HUES64 (cell line): ENCODE measurements at regions not wholly inside any gene's neighbourhood (a gene's known extent, or its start where the extent isn't known, plus 50 kb on each side); places are given as distances from the start of the nearest gene placed in this dataset.
"Not testable (repeated sequence)": the region's sequence is repeated elsewhere in the genome, so short reads cannot be mapped to it uniquely, and the experiment has no call there.

Source experiments
- H3K27ac ChIP-seq: 2 replicates; pipeline ENCODE4 v1.7.0; 2013; ENCODE audit warnings: low read depth, low read length, inconsistent platforms
- H3K27me3 ChIP-seq: 2 replicates; pipeline ENCODE4 v1.6.1; 2013; ENCODE audit warnings: mild to moderate bottlenecking, low read length; ENCODE audit not compliant: insufficient read depth
- H3K36me3 ChIP-seq: 2 replicates; pipeline ENCODE4 v1.6.1; 2013; ENCODE audit warnings: mild to moderate bottlenecking, low read length; ENCODE audit not compliant: insufficient read depth
- H3K4me1 ChIP-seq: 2 replicates; pipeline ENCODE4 v1.6.1; 2013; ENCODE audit warnings: mild to moderate bottlenecking, low read length, moderate library complexity; ENCODE audit not compliant: insufficient read depth
- H3K4me3 ChIP-seq: 2 replicates; pipeline ENCODE4 v1.5.1; 2013; ENCODE audit warnings: mild to moderate bottlenecking, low read length, moderate library complexity
- H3K9ac ChIP-seq: 2 replicates; pipeline ENCODE4 v1.6.1; 2013; ENCODE audit warnings: mild to moderate bottlenecking, low read depth, low read length
- H3K9me3 ChIP-seq: 2 replicates; pipeline ENCODE4 v1.6.1; 2013; ENCODE audit warnings: low read depth, low read length; ENCODE audit not compliant: insufficient read depth
- WGBS: fragments of 150-250, 120-280 bp; methylation state at CpG from one replicate; pipeline ENCODE4 v1.1.7; 2013; ENCODE audit warnings: missing lambda C conversion rate; 5-methylcytosine and 5-hydroxymethylcytosine counted together

GRCh38 chr17:77843255-77843895, 115.1 kb upstream of the TNRC6C start:
- not testable (repeated sequence) for H3K9ac ChIP-seq, H3K27me3 ChIP-seq, H3K9me3 ChIP-seq, H3K4me1 ChIP-seq, H3K27ac ChIP-seq, H3K36me3 ChIP-seq, H3K4me3 ChIP-seq
- WGBS, result 90% methylated on average over 13 of the region's 13 CpGs

GRCh38 chr17:77843896-77844295, 114.6 kb upstream of the TNRC6C start:
- 84% methylated on average over 2 of the region's 2 CpGs for WGBS
- H3K9ac ChIP-seq, result no peak overlapping the region
- H3K4me3 ChIP-seq, result no peak overlapping the region
- no peaks in the 10 kb centered on the region for H3K27me3 ChIP-seq
- H3K36me3 ChIP-seq, result no peaks in the 10 kb centered on the region
- H3K27ac ChIP-seq, result no peak overlapping the region
- H3K4me1 ChIP-seq, result no peaks in the 10 kb centered on the region
- H3K9me3 ChIP-seq, result no peaks in the 10 kb centered on the region

- no peak overlapping the region for H3K4me3 ChIP-seq
- H3K9ac ChIP-seq, result no peak overlapping the region
- H3K27ac ChIP-seq, result no peak overlapping the region
- no peaks in the 10 kb centered on the region for H3K9me3 ChIP-seq
- H3K27me3 ChIP-seq, result no peaks in the 10 kb centered on the region
- 94% methylated on average over 11 of the region's 11 CpGs for WGBS
- H3K36me3 ChIP-seq, result no peaks in the 10 kb centered on the region
- H3K4me1 ChIP-seq, result no peaks in the 10 kb centered on the region
Measured at GRCh38 chr17:77844681-77845080, 113.8 kb upstream of the TNRC6C start.

GRCh38 chr17:77845541-77846225, 112.8 kb upstream of the TNRC6C start:
- H3K4me3 ChIP-seq, result no peak overlapping the region
- 86% methylated on average over 19 of the region's 19 CpGs for WGBS
- H3K9me3 ChIP-seq, result no peaks in the 10 kb centered on the region
- no peak overlapping the region for H3K9ac ChIP-seq
- no peak overlapping the region for H3K27ac ChIP-seq
- H3K4me1 ChIP-seq, result no peaks in the 10 kb centered on the region
- no peaks in the 10 kb centered on the region for H3K27me3 ChIP-seq
- no peaks in the 10 kb centered on the region for H3K36me3 ChIP-seq

- 94% methylated on average over 4 of the region's 5 CpGs for WGBS
- no peak overlapping the region for H3K9ac ChIP-seq
- no peaks in the 10 kb centered on the region for H3K36me3 ChIP-seq
- no peaks in the 10 kb centered on the region for H3K27me3 ChIP-seq
- H3K4me3 ChIP-seq, result no peak overlapping the region
- no peaks in the 10 kb centered on the region for H3K4me1 ChIP-seq
- no peaks in the 10 kb centered on the region for H3K9me3 ChIP-seq
- no peak overlapping the region for H3K27ac ChIP-seq
Measured at GRCh38 chr17:77846531-77847085, 111.9 kb upstream of the TNRC6C start.

GRCh38 chr17:77847221-77848085, 111.0 kb upstream of the TNRC6C start:
- Histone ChIP-seq H3K27ac (no peak overlapping the region), H3K4me3 (no peak overlapping the region), H3K9me3 (no peaks in the 10 kb centered on the region), H3K4me1 (no peaks in the 10 kb centered on the region), H3K36me3 (no peaks in the 10 kb centered on the region), H3K9ac (no peak overlapping the region), H3K27me3 (no peaks in the 10 kb centered on the region)
- WGBS, result 90% methylated on average over 20 of the region's 20 CpGs

- Histone ChIP-seq H3K4me3 (no peak overlapping the region), H3K36me3 (no peaks in the 10 kb centered on the region), H3K27ac (no peak overlapping the region), H3K9ac (no peak overlapping the region), H3K27me3 (no peaks in the 10 kb centered on the region), H3K9me3 (no peaks in the 10 kb centered on the region), H3K4me1 (no peaks in the 10 kb centered on the region)
- WGBS, result 88% methylated on average over 12 of the region's 12 CpGs
Measured at GRCh38 chr17:77848257-77848656, 110.2 kb upstream of the TNRC6C start.

- H3K9me3 ChIP-seq, result no peaks in the 10 kb centered on the region
Measured at GRCh38 chr17:77849239-77849638, 109.3 kb upstream of the TNRC6C start.

GRCh38 chr17:77851921-77852320, 106.6 kb upstream of the TNRC6C start:
- Histone ChIP-seq H3K27ac (no peak overlapping the region), H3K9me3 (no peaks in the 10 kb centered on the region), H3K4me1 (no peaks in the 10 kb centered on the region), H3K4me3 (no peak overlapping the region), H3K27me3 (no peaks in the 10 kb centered on the region), H3K9ac (no peak overlapping the region), H3K36me3 (no peaks in the 10 kb centered on the region)
- 89% methylated on average over 5 of the region's 5 CpGs for WGBS

More at GRCh38 chr17:77849239-77849638, 109.3 kb upstream of the TNRC6C start:
- H3K27ac ChIP-seq, result no peak overlapping the region
- no peak overlapping the region for H3K9ac ChIP-seq
- no peak overlapping the region for H3K4me3 ChIP-seq
- WGBS, result 94% methylated on average over 6 of the region's 6 CpGs
- H3K4me1 ChIP-seq, result no peaks in the 10 kb centered on the region
- no peaks in the 10 kb centered on the region for H3K36me3 ChIP-seq
- H3K27me3 ChIP-seq, result no peaks in the 10 kb centered on the region

GRCh38 chr17:77852731-77853130, 105.8 kb upstream of the TNRC6C start:
- 92% methylated on average over 16 of the region's 16 CpGs for WGBS
- H3K9me3 ChIP-seq, result no peaks in the 10 kb centered on the region
- H3K36me3 ChIP-seq, result no peaks in the 10 kb centered on the region
- no peaks in the 10 kb centered on the region for H3K27me3 ChIP-seq
- no peaks in the 10 kb centered on the region for H3K4me1 ChIP-seq
- H3K9ac ChIP-seq, result no peak overlapping the region
- H3K4me3 ChIP-seq, result no peak overlapping the region
- no peak overlapping the region for H3K27ac ChIP-seq
